ENCODE measurements at regions not wholly inside any gene's neighbourhood (a gene's known extent, or its start where the extent isn't known, plus 50 kb on each side); places are given as distances from the start of the nearest gene placed in this dataset.

GRCh38 chr13:48920730-48921129 lies 55.0 kb upstream of the FNDC3A start:
- in situ Hi-C loops (cut with MboI; ENCODE audit: low pct_unique_long_range_greater_than_20kb, low sequenced_read_pairs) = no loop called here
- DNase-seq = no peak

- DNase-seq = no peak
- in situ Hi-C loops (cut with MboI; ENCODE audit: low pct_unique_long_range_greater_than_20kb, low sequenced_read_pairs) = no loop called here
These were observed 52.3 kb upstream of the FNDC3A start for GRCh38 chr13:48923376-48923775.

GRCh38 chr13:48925001-48925400 lies 50.7 kb upstream of the FNDC3A start:
- in situ Hi-C loops (cut with MboI; ENCODE audit: low pct_unique_long_range_greater_than_20kb, low sequenced_read_pairs) = no loop called here
- DNase-seq = no peak

Measured in KBM-7 (cell line).